GM12878 (cell line): ENCODE measurements at regions not wholly inside any gene's neighbourhood (a gene's known extent, or its start where the extent isn't known, plus 50 kb on each side); places are given as distances from the start of the nearest gene placed in this dataset.

Experiments used
- ATAC-seq: fragments of 200-7000 bp; cut with Tn5 transposase; 3 replicates; pipeline ENCODE4 v1.9.1; 2020; ENCODE audit warnings: mild to moderate bottlenecking, moderate library complexity
- BruUV-seq: library from RNA; stranded (reverse); fragments of 400-500 nt; replicated peaks from 2 replicates; lab custom pipeline; 2021; lab: Mats Ljungman, UMichigan
- CTCF ChIA-PET: fragments of 300-600 bp; sonication (Branson Sonifier 250); formaldehyde crosslinking; extraction: SDS; loops from one replicate; lab custom pipeline; 2021; ENCODE audit warnings: inconsistent platforms; lab: Yijun Ruan, JAX
- POLR2A ChIA-PET: fragments of 350-600 bp; formaldehyde crosslinking; extraction: SDS; loops from one replicate; lab custom pipeline; 2021; ENCODE audit warnings: inconsistent platforms; lab: Charles Lee
- RAD21 ChIA-PET: fragments of 300-600 bp; sonication (Branson Sonifier 250); formaldehyde crosslinking; loops from one replicate; lab custom pipeline; 2023; ENCODE audit warnings: antibody characterized with exemption; ENCODE audit not compliant: unreplicated experiment; lab: Charles Lee
- SMC1A ChIA-PET: fragments of 300-600 bp; sonication (Branson Sonifier 250); formaldehyde crosslinking; loops from one replicate; lab custom pipeline; 2023; ENCODE audit not compliant: unreplicated experiment, uncharacterized antibody; lab: Charles Lee
- DNase-seq: peaks from one replicate; pipeline ENCODE4 v3.0.0-alpha.2; 2011; ENCODE audit warnings: low read depth, low spot score
- FAIRE-seq: peaks from 3 replicates; lab custom pipeline; 2011; peaks lifted over from hg19 to GRCh38; lab: Jason Lieb, UNC
- H2AFZ ChIP-seq: 2 replicates; pipeline ENCODE4 v1.6.0; 2011; ENCODE audit warnings: low read depth, low read length, control low read depth; ENCODE audit not compliant: control insufficient read depth
- H3K27ac ChIP-seq: 2 replicates; pipeline ENCODE4 v1.5.1; 2011; ENCODE audit warnings: control low read depth; ENCODE audit not compliant: control insufficient read depth, insufficient read depth
- H3K27me3 ChIP-seq, 2 experiments: replicated peaks in 1 of 2; 2 replicates each; pipeline versions ENCODE4 v1.6.0 to v1.6.1; 2011; ENCODE audit warnings: low read length in 1 of 2; ENCODE audit not compliant: control insufficient read depth in 2 of 2, insufficient read depth in 2 of 2
- H3K36me3 ChIP-seq, 2 experiments: 2 replicates each; pipeline ENCODE4 v1.5.1; 2011; ENCODE audit warnings: low read length in 1 of 2; ENCODE audit not compliant: control insufficient read depth in 2 of 2, insufficient read depth in 2 of 2
- H3K4me1 ChIP-seq: 2 replicates; pipeline ENCODE4 v1.6.1; 2011; ENCODE audit warnings: mild to moderate bottlenecking, low read length, moderate library complexity, mixed read lengths; ENCODE audit not compliant: control insufficient read depth, insufficient read depth
- H3K4me2 ChIP-seq: 2 replicates; pipeline ENCODE4 v1.6.0; 2011; ENCODE audit warnings: control low read depth; ENCODE audit not compliant: control insufficient read depth, insufficient read depth
- H3K4me3 ChIP-seq: fragments of 200-600 bp; sonication (generic); 2 replicates; pipeline ENCODE4 v1.5.1; 2016
- H3K79me2 ChIP-seq: 2 replicates; pipeline ENCODE4 v1.6.0; 2011; ENCODE audit warnings: low read length; ENCODE audit not compliant: control insufficient read depth, insufficient read depth
- H3K9ac ChIP-seq: 2 replicates; pipeline ENCODE4 v1.8.0; 2011; ENCODE audit warnings: low read length, control low read depth, mixed read lengths; ENCODE audit not compliant: control insufficient read depth, insufficient read depth
- H3K9me3 ChIP-seq: replicated peaks from 3 replicates; pipeline ENCODE4 v1.5.1; 2011; ENCODE audit warnings: mild to moderate bottlenecking, low read length; ENCODE audit not compliant: control insufficient read depth, insufficient read depth
- H4K20me1 ChIP-seq: 2 replicates; pipeline ENCODE4 v1.6.0; 2011; ENCODE audit not compliant: control insufficient read depth, insufficient read depth
- CTCF ChIP-seq, 3 experiments: IDR thresholded peaks in 2 of 3; conservative IDR thresholded peaks in 1 of 3; 2 replicates each; pipeline ENCODE4 v1.5.1; 2011; ENCODE audit warnings: low read depth in 3 of 3, low read length in 3 of 3, mild to moderate bottlenecking in 3 of 3, control low read depth in 2 of 3, moderate library complexity in 2 of 3, inconsistent platforms in 1 of 3, mixed read lengths in 1 of 3; ENCODE audit not compliant: control insufficient read depth in 2 of 3, insufficient read depth in 1 of 3; ENCODE audit errors: extremely low read depth in 1 of 3
- EGR1 ChIP-seq, 2 experiments: IDR thresholded peaks; 1 replicate in 1 of 2; 2 replicates in 1 of 2; pipeline ENCODE4 v1.6.1; 2011 to 2012; ENCODE audit warnings: low read depth in 2 of 2, low read length in 2 of 2, borderline replicate concordance in 1 of 2, mild to moderate bottlenecking in 1 of 2, moderate library complexity in 1 of 2
- HDAC2 ChIP-seq: fragments of 200-600 bp; sonication (generic); IDR thresholded peaks from 2 replicates; pipeline ENCODE4 v1.6.1; 2017
- IRF5 ChIP-seq: fragments of 450-650 bp; IDR thresholded peaks from 2 replicates; pipeline ENCODE4 v1.6.1; 2017; ENCODE audit warnings: borderline replicate concordance
- JUND ChIP-seq: IDR thresholded peaks from 2 replicates; pipeline ENCODE4 v1.6.1; 2012; ENCODE audit warnings: low read depth, mild to moderate bottlenecking, low read length, improper control_type of control experiment, moderate library complexity
- NFXL1 ChIP-seq: fragments of 450-650 bp; IDR thresholded peaks from 2 replicates; pipeline ENCODE4 v1.6.1; 2017; ENCODE audit warnings: antibody characterized with exemption, mild to moderate bottlenecking, borderline replicate concordance
- SMAD5 ChIP-seq: IDR thresholded peaks from 2 replicates; pipeline ENCODE4 v1.6.1; 2016; ENCODE audit warnings: antibody characterized with exemption, low read depth
- SUZ12 ChIP-seq: fragments of 200-600 bp; sonication (generic); IDR thresholded peaks from one replicate; pipeline ENCODE4 v1.6.1; 2018; ENCODE audit warnings: antibody characterized with exemption, mild to moderate bottlenecking; ENCODE audit not compliant: unreplicated experiment
- TCF7 ChIP-seq: IDR thresholded peaks from 2 replicates; pipeline ENCODE4 v1.6.1; 2014; ENCODE audit warnings: antibody characterized with exemption, borderline replicate concordance
- WGBS: methylation state at CpG from one replicate; pipeline ENCODE4 v1.1.6; 2016; ENCODE audit warnings: low lambda C conversion rate; ENCODE audit not compliant: insufficient replicate concordance, insufficient coverage; ENCODE audit errors: missing lambda C conversion rate; 5-methylcytosine and 5-hydroxymethylcytosine counted together
- in situ Hi-C: fragments of 300-500 bp; cut with MboI; formaldehyde crosslinking; loops from 9 replicates; pipeline ENCODE4 v1.14.3; 2018; ENCODE audit warnings: mixed read lengths
- intact Hi-C: fragments of 100-400 bp; cut with micrococcal nuclease; formaldehyde crosslinking; loops from one replicate; pipeline ENCODE4 v1.14.2; 2022; ENCODE audit not compliant: unreplicated experiment
- TF ChIP-seq, protein P1 (sequence below): fragments of 150-350 bp; IDR thresholded peaks from 2 replicates; pipeline ENCODE4 v1.6.1; 2014; ENCODE audit warnings: mild to moderate bottlenecking, low read depth, low read length
- TF ChIP-seq, protein P2 (sequence below): fragments of 450-650 bp; IDR thresholded peaks from 2 replicates; pipeline ENCODE4 v1.6.1; 2017; ENCODE audit warnings: mild to moderate bottlenecking, moderate library complexity

DNA sequence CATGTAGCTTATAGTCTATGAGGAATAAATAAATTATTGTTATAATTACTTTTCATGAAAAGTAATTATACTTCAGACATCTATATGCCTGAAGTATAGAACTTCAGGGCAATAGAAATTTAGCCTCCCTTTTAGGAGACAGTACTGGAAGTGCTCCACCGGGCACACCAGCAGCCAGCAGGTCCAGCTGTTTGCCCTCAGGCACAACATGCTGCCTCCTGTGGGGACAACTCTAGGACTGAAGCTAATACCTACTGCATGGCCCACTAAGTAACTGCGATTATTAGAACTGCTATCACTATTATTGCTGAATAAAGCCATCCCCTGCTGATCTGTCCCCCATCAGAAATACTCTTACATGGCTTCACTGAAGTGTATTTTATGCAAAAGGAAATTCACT is 329.6 kb downstream of the MED10 start (continued):
- TF ChIP-seq, protein P1, sequence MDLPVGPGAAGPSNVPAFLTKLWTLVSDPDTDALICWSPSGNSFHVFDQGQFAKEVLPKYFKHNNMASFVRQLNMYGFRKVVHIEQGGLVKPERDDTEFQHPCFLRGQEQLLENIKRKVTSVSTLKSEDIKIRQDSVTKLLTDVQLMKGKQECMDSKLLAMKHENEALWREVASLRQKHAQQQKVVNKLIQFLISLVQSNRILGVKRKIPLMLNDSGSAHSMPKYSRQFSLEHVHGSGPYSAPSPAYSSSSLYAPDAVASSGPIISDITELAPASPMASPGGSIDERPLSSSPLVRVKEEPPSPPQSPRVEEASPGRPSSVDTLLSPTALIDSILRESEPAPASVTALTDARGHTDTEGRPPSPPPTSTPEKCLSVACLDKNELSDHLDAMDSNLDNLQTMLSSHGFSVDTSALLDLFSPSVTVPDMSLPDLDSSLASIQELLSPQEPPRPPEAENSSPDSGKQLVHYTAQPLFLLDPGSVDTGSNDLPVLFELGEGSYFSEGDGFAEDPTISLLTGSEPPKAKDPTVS: no peak
- TF ChIP-seq NFXL1 (no peak), TCF7 (no peak), CTCF (IDR thresholded peaks at IDR 0.05 in 2 of 3, conservative IDR thresholded peaks at IDR 0.05 in 1 of 3; ENCODE audit: control insufficient read depth in 2 of 3, extremely low read depth in 1 of 3, insufficient read depth in 1 of 3, low read depth in 3 of 3, low read length in 3 of 3) (no peak), IRF5 (no peak)

GRCh38 chr5:6046296-6046967 is 331.9 kb downstream of the MED10 start:
- SMC1A ChIA-PET: interaction anchor here (0.6 to 1.7 kb wide), 2 partner anchors 21 to 86 kb away, joined by 3 to 4 read pairs; no protein-coding TSS in a partner anchor
- H3K4me3 ChIP-seq: no peak overlapping the region
- H3K4me1 ChIP-seq: no peaks in the 10 kb centered on the region
- in situ Hi-C loops: no loop called here
- H4K20me1 ChIP-seq: no peaks in the 10 kb centered on the region
- RAD21 ChIA-PET: no interaction called here
- no peaks in the 10 kb centered on the region for H3K79me2 ChIP-seq
- no peaks in the 10 kb centered on the region for H3K36me3 ChIP-seq
- H3K9me3 ChIP-seq: no peaks in the 10 kb centered on the region
- no peak overlapping the region for H3K9ac ChIP-seq
- BruUV-seq: no TSS peak
- no peak for FAIRE-seq
- no peak for ATAC-seq
- POLR2A ChIA-PET: no interaction called here
- DNase-seq: no peak
- no peaks in the 10 kb centered on the region; a peak in 1 of 4 replicates for H3K27me3 ChIP-seq
- CTCF ChIA-PET: no interaction called here
- WGBS: 31% methylated on average over 16 of the region's 16 CpGs
- intact Hi-C loops: no loop called here
- no peak overlapping the region for H3K4me2 ChIP-seq
- no peak overlapping the region for H3K27ac ChIP-seq
- H2AFZ ChIP-seq: no peak overlapping the region
- TF ChIP-seq SUZ12 (no peak), EGR1 (IDR thresholded peaks at IDR 0.05; ENCODE audit: borderline replicate concordance in 1 of 2, low read depth in 2 of 2, low read length in 2 of 2) (no peak), JUND (no peak), HDAC2 (no peak), SMAD5 (no peak), TCF7 (no peak)
- TF ChIP-seq, protein P2, sequence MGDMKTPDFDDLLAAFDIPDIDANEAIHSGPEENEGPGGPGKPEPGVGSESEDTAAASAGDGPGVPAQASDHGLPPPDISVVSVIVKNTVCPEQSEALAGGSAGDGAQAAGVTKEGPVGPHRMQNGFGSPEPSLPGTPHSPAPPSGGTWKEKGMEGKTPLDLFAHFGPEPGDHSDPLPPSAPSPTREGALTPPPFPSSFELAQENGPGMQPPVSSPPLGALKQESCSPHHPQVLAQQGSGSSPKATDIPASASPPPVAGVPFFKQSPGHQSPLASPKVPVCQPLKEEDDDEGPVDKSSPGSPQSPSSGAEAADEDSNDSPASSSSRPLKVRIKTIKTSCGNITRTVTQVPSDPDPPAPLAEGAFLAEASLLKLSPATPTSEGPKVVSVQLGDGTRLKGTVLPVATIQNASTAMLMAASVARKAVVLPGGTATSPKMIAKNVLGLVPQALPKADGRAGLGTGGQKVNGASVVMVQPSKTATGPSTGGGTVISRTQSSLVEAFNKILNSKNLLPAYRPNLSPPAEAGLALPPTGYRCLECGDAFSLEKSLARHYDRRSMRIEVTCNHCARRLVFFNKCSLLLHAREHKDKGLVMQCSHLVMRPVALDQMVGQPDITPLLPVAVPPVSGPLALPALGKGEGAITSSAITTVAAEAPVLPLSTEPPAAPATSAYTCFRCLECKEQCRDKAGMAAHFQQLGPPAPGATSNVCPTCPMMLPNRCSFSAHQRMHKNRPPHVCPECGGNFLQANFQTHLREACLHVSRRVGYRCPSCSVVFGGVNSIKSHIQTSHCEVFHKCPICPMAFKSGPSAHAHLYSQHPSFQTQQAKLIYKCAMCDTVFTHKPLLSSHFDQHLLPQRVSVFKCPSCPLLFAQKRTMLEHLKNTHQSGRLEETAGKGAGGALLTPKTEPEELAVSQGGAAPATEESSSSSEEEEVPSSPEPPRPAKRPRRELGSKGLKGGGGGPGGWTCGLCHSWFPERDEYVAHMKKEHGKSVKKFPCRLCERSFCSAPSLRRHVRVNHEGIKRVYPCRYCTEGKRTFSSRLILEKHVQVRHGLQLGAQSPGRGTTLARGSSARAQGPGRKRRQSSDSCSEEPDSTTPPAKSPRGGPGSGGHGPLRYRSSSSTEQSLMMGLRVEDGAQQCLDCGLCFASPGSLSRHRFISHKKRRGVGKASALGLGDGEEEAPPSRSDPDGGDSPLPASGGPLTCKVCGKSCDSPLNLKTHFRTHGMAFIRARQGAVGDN: no peak
